Erythroblast (primary cell): ENCODE measurements at regions not wholly inside any gene's neighbourhood (a gene's known extent, or its start where the extent isn't known, plus 50 kb on each side); places are given as distances from the start of the nearest gene placed in this dataset.
A peak's percentile ranks its signal among the peaks of the same experiment; 100 is the strongest.

Experiments used
- DNase-seq, 2 experiments: peaks; one replicate each; lab custom pipeline; 2025; lab: John Stamatoyannopoulos, UW
- GATA1 ChIP-seq: IDR thresholded peaks from 2 replicates; pipeline ENCODE4 v1.6.1; 2011; ENCODE audit warnings: low read depth, mild to moderate bottlenecking, control low read depth, low read length, moderate library complexity
- POLR2A ChIP-seq: IDR thresholded peaks from 2 replicates; pipeline ENCODE4 v1.6.1; 2011; ENCODE audit warnings: mild to moderate bottlenecking, low read length

DNA sequence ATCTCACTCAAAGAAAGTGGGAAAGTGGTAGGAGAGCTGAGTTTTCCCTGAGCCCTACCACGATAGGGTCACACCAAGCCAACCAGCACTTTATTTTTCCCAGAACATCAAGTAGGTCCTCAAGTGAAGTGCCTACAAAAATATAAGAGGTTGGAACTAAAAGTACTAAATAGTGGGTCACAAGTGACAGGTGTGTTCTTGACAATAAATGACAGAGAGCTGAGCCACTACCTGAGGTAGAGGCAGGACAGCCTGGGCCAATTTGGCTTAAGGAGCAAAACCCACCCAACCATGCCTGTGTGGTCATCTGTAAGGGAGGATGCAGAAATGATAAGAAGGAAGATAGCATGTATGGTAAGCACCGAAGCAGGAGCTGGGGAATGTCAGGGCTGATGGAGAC is 154.8 kb upstream of the SSTR4 start:
- no peak for DNase-seq
- TF ChIP-seq POLR2A (no peak), GATA1 (no peak)

DNA sequence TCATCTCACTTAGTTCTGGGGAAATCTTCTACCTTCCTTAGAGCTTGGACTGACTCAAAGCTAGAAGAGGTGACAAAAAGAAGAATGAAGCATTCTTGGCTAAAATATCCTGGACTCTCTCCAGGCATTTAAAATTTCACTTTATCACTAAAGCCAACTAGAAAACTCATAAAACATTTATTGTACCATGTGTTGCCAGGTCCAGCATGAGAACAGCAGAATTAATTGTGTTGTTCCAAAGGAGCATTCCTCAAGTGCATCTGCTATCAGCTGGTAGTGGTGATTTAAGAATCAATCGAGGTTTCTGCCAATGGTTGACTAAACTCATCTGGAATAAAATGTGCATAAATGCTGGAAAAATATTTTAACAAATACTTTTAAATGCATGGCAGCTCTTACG is 147.3 kb upstream of the SSTR4 start:
- DNase-seq = no peak
- no peak for TF ChIP-seq POLR2A
- TF ChIP-seq GATA1 = no peak

DNA sequence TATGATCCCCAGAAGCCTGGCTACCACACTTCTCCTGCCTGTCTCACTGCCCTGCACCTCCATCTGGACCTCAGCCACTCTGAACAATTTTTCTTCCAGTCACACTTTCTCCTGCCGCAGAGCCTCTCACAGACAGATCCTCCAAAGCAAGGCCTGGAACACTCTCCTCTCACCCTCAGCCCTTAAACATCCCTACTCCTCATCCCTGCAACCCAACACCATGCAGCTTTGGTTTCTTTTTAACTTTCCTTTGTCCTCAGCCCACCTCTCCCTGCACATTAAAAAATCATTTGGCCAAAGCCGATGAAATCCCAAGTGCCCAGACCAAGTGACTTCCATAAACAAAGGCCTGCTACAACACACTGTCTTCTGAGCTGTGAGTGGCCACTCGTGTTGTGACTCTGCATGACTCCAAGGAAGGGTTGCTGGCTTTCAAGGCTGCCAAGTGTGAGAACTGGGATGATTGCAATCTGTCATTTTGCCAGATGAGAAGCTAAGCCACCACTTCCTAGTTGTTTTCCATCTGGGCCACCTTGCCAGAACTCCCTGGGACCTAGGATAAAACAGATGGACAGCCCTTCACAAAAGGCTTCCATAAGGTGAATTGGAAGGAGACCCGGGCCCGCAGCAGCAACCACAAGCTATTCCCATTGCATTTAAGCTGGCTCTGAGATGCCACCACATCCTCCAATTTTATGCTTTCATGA is 144.4 kb upstream of the SSTR4 start:
- DNase-seq = no peak

DNA sequence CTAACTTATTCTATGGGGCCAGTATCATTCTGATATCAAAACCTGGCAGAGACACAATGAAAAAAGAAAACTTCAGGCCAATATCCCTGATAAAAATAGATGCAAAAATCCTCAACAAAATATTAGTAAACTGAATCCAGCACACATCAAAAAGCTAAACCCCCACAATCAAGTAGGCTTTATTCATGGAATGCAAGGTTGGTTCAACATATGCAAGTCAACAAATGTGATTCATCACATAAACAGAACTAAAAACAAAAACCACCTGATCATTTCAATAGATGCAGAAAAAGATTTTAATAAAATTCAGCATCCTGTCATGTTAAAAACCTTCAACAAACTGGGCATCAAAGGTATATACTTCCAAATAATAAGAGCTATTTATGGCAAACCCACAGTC is 133.9 kb upstream of the SSTR4 start:
- TF ChIP-seq GATA1 (no peak), POLR2A (no peak)

More for the DNA sequence above, 144.4 kb upstream of the SSTR4 start:
- TF ChIP-seq GATA1 = no peak
- no peak for TF ChIP-seq POLR2A

DNA sequence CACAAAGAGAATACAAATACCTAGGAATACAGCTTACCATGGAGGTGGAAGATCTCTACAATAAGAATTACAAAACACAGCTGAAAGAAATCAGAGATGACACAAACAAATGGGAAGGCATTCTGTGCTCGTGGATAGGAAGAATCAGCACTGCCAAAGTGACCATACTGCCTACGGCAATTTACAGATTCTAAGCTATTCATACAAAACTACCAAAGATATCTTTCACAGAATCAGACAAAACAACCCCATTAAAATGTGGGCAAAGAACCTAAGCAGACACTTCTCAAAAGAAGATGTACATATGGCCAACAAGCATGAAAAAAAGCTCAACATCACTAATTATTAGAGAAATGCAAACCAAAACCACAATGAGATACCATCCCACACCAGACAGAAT is 133.2 kb upstream of the SSTR4 start:
- TF ChIP-seq POLR2A (no peak), GATA1 (no peak)
- DNase-seq = no peak

More for the DNA sequence above, 133.9 kb upstream of the SSTR4 start:
- no peak for DNase-seq

DNA sequence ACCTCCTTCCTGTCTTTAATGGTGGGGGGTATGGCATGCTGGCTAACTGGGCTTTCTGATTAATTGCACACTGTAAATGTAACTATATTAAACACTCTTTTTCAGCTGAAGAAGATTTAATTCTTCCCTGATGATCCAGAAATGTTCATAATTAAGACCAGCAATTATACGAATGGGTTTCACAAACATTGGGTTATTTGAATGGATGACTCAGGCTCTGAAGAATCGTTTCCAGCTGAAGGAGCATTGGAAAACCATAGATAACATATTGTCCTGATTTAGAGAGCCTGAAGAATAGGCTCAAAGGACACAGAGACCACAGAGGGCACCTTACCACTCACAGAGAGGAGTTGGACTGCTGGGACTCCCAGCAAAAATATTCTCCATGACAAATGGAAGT is 130.7 kb upstream of the SSTR4 start:
- DNase-seq = no peak
- no peak for TF ChIP-seq GATA1
- TF ChIP-seq POLR2A = no peak

DNA sequence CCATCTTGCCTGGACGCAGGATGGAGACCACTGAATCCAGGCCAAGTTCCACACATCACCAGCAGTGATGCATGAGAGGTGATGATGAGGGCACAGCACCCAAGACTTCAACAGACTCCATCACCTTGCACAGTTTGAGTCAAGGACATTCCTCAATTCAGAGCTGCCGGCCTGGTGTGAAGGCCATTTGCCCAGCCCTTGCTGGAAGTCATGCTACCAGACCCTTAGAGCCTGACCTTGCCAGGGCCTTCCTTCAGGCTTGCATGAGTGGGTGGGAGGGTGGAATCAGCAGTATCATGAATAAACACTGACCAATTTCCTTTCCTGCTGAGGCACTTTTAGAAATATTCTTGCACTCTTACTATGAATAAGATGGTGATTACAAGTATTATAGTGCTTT is 130.2 kb upstream of the SSTR4 start:
- no peak for TF ChIP-seq GATA1
- TF ChIP-seq POLR2A = no peak
- no peak for DNase-seq

DNA sequence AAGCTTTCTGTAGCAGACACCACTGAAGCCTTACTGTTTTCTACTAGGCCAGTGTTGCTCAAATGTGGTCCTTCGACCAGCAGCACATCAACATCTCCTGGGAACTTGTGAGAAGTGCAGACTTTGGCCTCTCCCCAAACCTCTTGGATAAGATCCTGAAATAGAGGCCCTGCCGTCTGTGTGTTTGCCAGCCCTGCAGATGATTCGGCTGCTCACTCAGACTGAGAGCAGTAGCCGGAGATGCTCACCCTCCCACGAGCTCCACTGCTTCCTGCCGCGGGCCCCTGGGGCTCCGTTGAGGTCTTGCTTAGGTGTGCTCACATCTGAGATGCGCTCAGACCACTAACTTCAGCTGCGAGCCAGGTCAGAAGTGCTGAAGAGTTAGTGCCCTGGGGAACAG is 129.5 kb upstream of the SSTR4 start:
- DNase-seq = no peak

DNA sequence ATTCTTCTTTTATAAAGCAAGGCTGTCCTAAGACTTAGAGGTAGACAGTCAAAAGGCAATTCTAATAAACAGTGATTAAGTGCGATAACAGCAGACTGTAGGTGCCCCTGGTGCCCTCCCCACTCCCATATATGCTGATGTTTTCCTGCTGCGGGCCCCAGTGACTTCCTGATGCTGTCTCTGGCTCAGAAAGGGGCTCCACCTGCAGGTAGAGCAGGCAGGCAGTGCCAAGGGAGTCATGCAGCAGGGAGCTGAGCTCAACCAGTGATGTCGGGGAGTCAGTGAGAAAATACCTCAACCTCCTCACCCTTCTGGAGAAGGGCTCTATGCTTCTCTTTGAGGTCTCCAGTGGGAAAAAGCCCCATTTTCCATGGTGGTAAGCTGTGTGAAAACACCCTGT is 126.7 kb upstream of the SSTR4 start:
- no peak for DNase-seq
- TF ChIP-seq POLR2A = no peak
- no peak for TF ChIP-seq GATA1

More for the DNA sequence above, 129.5 kb upstream of the SSTR4 start:
- TF ChIP-seq POLR2A (no peak), GATA1 (no peak)

DNA sequence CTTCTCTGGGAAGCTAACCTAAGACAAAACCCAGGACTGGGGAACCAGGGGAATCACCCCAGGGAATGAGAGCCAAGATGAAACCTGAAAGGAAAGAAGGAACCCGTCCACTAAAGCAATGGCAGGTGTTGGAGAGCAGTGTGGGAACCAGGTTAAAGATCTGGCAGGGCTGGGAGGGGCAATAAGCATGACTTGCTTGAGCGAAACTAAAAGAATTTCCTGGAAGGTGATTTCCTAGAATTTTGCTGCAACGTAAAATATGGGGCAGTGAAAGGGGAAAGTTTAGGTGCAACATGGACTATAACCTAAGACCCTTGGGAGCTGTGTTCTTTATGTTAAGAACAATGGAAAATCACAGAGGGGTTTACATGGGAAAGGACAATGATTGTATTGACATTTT is 126.2 kb upstream of the SSTR4 start:
- peak; percentile 36 to 49 for DNase-seq
- TF ChIP-seq GATA1 = no peak
- TF ChIP-seq POLR2A = no peak

DNA sequence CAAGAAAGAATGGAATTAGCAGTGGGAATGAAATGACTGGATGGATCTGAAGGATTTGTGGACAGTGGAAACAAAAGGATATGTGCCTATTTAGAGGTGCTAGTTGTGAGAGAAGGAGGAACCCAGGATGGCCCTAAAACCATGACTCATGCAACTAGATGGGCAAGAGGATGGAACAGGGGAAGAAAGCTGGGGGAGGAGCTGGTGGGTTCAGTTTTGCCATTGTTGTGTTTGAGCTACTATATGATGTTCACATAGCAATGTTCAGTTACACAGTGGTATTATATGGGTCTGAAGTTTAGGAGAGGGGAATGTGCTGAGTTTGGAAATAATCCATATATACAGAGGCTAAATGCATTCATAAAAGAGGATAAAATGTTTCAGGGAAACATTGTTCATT is 125.7 kb upstream of the SSTR4 start:
- peak in 1 of 2 experiments; percentile 19 for DNase-seq
- TF ChIP-seq POLR2A (no peak), GATA1 (no peak)

DNA sequence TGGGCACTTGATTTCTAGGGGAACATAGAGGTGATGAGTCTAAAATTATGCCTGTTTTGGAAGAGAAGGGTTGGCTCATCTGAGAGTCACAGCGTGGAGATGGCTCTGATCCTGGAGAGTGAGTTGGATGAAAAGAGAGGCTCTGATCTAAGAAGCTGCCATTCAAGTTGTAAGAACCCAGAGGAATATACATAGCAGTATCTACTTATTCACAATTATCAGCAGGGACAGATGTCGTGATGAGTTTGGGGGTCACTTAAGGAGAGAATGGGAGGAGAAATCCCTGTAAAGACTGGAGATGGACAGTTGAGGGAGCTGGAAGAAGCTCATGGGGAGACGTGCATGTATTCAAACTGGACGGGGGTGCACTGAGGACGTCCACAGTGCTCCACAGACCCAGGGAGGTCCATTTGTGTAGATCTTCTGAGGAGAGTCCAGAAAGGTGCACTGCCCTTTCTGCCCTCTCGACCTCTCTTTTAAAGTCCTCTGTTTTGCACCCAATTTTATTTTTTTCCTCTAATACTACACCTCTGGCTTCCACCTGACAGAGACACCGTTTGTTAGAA is 124.7 kb upstream of the SSTR4 start:
- no peak for DNase-seq
- TF ChIP-seq GATA1 = no peak
- TF ChIP-seq POLR2A = no peak

DNA sequence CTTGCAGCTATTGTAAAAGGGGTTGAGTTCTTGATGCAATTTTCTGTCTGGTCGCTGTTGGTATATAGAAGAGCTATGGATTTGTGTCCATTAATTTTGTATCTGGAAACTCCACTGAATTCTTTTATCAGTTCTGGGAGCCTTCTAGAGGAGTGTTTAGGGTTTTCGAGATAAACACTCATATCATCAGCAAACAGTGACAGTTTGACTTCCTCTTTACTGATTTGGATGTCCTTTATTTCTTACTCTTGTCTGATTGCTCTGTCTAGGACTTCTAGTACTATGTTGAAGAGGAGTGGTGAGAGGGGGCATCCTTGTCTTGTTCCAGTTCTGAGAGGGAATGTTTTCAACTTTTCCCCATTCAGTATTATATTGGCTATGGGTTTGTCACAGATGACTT is 120.8 kb upstream of the SSTR4 start:
- TF ChIP-seq GATA1 (no peak), POLR2A (no peak)
- DNase-seq = no peak

DNA sequence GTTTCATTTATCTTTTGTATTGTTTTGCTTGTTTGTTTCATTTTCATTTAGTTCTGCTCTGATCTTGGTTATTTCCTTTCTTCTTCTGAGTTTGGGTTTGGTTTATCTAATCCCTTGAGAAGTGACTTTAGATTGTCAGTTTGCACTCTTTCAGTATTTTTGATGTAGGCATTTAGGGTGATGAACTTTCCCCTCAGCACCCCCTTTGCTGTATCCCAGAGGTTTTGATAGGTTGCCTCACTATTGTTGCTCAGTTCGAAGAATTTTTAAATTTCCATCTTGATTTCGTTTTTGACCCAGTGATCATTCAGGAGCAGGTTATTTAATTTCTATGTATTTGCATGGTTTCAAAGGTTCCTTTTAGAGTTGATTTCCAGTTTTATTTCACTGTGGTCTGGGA is 119.6 kb upstream of the SSTR4 start:
- TF ChIP-seq POLR2A = no peak
- no peak for TF ChIP-seq GATA1
- no peak for DNase-seq

DNA sequence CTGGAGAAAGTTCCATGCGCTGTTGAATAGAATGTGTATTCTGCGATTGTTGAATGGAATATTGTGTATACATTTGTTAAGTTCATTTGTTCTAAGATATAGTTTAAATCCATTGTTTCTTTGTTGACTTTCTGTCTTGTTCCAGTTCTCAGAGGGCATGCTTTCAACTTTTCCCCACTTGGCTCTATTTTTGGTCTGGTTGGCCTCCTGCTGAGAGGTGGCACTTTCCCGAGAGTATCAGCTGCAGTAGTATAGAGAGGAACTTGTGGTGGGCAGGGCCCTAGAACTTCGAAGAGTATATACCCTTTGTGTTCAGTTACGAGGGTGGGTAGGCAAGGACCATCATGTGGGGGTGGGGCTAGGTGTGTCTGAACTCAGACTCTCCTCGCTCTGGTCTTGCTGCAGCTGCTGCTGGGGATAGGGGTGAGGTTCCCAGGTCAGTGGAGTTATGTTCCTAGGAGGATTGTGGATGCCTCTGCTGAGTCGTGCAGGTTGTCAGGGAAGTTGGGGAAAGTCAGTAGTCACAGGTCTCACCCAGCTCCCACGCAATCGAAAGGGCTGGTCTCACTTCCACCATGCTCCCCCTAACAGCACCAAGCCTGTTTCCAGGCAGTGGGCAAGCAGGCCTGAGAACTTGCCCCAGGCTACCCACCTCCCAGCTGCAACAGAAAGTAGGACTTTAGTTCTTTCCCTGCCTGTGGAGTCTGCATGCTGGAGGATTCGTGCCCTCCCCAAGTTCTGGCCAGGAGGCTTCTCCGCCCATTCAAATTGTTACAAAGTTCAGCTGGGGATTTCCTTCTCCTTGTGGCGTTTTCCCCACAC is 118.9 kb upstream of the SSTR4 start:
- TF ChIP-seq POLR2A (no peak), GATA1 (no peak)
- no peak for DNase-seq
